HG02840 (cell line): ENCODE measurements at regions not wholly inside any gene's neighbourhood (a gene's known extent, or its start where the extent isn't known, plus 50 kb on each side); places are given as distances from the start of the nearest gene placed in this dataset.

Source experiments
- ATAC-seq: cut with Tn5 transposase; IDR thresholded peaks from one replicate; pipeline ENCODE4 v1.9.1; 2021; ENCODE audit warnings: mild to moderate bottlenecking, moderate library complexity, moderate number of reproducible peaks; ENCODE audit not compliant: unreplicated experiment, low FRiP score

- no peak for ATAC-seq
Observed at GRCh38 chr4:115711575-115711974, 598.2 kb upstream of the NDST4 start.

- no peak for ATAC-seq
Observed at GRCh38 chr4:115688961-115689360, 575.5 kb upstream of the NDST4 start.

- ATAC-seq: no peak
Observed at GRCh38 chr4:115687052-115687755, 573.8 kb upstream of the NDST4 start.

GRCh38 chr4:115678425-115678941 lies 565.1 kb upstream of the NDST4 start:
- no peak for ATAC-seq

GRCh38 chr4:115675719-115676118 lies 562.3 kb upstream of the NDST4 start:
- ATAC-seq: no peak

GRCh38 chr4:115674485-115674884 lies 561.1 kb upstream of the NDST4 start:
- ATAC-seq: no peak

- no peak for ATAC-seq
Observed at GRCh38 chr4:115671581-115671980, 558.2 kb upstream of the NDST4 start.

- no peak for ATAC-seq
Observed at GRCh38 chr4:115670930-115671329, 557.5 kb upstream of the NDST4 start.

- ATAC-seq: no peak
Observed at GRCh38 chr4:115668396-115668795, 555.0 kb upstream of the NDST4 start.

- ATAC-seq: no peak
Observed at GRCh38 chr4:115664285-115664684, 550.9 kb upstream of the NDST4 start.

GRCh38 chr4:115660465-115660864 lies 547.0 kb upstream of the NDST4 start:
- no peak for ATAC-seq

GRCh38 chr4:115657991-115658650 lies 544.7 kb upstream of the NDST4 start:
- ATAC-seq: no peak

- no peak for ATAC-seq
Observed at GRCh38 chr4:115655626-115656025, 542.2 kb upstream of the NDST4 start.

- ATAC-seq: no peak
Observed at GRCh38 chr4:115648786-115649185, 535.4 kb upstream of the NDST4 start.

GRCh38 chr4:115629270-115629669 lies 515.9 kb upstream of the NDST4 start:
- ATAC-seq: no peak

GRCh38 chr4:115609631-115610030 lies 496.2 kb upstream of the NDST4 start:
- ATAC-seq: no peak

- ATAC-seq: no peak
Observed at GRCh38 chr4:115607311-115607710, 493.9 kb upstream of the NDST4 start.

- no peak for ATAC-seq
Observed at GRCh38 chr4:115596265-115597001, 483.0 kb upstream of the NDST4 start.

GRCh38 chr4:115580901-115581300 lies 467.5 kb upstream of the NDST4 start:
- no peak for ATAC-seq

- ATAC-seq: no peak
Observed at GRCh38 chr4:115575851-115576250, 462.4 kb upstream of the NDST4 start.

GRCh38 chr4:115562506-115562905 lies 449.1 kb upstream of the NDST4 start:
- no peak for ATAC-seq
